ENCODE measurements at regions not wholly inside any gene's neighbourhood (a gene's known extent, or its start where the extent isn't known, plus 50 kb on each side); places are given as distances from the start of the nearest gene placed in this dataset.

DNA sequence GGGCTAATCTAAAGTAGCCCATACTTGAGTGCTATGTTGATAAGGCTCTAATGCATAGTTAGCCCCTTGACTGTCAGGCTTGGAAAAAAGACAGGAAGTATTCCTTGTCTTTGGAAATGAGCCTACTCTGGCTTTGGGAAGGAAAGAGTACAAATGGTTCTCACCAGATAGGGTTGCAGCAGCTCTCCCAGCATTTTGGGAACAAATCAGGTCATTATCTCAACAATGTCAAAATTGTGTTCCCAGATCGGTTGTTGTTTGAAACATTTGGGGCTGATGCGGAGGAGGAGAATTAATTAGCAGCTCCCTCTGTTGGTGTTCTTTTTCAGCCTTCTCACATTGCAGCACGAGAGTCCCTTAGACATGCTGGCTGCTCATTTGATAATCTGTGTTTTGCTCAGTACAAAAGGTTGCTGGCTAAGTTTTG lies 294.7 kb upstream of the DMRT1 start:
- TF ChIP-seq, protein P1, sequence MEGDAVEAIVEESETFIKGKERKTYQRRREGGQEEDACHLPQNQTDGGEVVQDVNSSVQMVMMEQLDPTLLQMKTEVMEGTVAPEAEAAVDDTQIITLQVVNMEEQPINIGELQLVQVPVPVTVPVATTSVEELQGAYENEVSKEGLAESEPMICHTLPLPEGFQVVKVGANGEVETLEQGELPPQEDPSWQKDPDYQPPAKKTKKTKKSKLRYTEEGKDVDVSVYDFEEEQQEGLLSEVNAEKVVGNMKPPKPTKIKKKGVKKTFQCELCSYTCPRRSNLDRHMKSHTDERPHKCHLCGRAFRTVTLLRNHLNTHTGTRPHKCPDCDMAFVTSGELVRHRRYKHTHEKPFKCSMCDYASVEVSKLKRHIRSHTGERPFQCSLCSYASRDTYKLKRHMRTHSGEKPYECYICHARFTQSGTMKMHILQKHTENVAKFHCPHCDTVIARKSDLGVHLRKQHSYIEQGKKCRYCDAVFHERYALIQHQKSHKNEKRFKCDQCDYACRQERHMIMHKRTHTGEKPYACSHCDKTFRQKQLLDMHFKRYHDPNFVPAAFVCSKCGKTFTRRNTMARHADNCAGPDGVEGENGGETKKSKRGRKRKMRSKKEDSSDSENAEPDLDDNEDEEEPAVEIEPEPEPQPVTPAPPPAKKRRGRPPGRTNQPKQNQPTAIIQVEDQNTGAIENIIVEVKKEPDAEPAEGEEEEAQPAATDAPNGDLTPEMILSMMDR (IDR thresholded peaks at IDR 0.05; ENCODE audit: control extremely low read depth, extremely low read depth, low read depth, missing control alignments): no peak
- CTCF ChIA-PET: interaction anchor here (0.8 kb wide), 1 partner anchor 10 kb away, joined by 3 read pairs; no protein-coding TSS in a partner anchor
- POLR2A ChIA-PET: no interaction called here
- no peak for DNase-seq (ENCODE audit: extremely low spot score)

DNA sequence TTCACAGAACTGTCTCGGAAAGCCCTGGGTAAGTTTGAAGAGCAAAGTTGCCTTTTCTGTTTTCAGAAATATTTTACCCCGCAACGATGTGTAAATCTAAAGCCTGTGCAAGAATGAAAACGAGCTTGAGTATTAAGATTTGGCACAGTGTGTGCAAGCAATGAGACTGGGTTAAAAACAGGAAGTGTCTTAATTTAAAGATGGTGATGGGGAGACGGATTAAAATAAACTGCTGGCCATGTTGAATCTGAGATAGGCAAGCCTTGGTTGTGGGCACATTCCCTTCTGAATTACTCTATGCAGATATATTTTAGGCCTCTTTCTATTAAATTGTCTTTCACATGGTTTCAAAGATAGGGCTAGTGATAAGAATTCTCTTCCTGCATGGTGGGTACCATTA lies 294.2 kb upstream of the DMRT1 start:
- ChIA-PET POLR2A (no interaction called here), CTCF (no interaction called here)
- TF ChIP-seq, protein P1 (IDR thresholded peaks at IDR 0.05; ENCODE audit: control extremely low read depth, extremely low read depth, low read depth, missing control alignments): no peak
- DNase-seq (ENCODE audit: extremely low spot score): no peak

DNA sequence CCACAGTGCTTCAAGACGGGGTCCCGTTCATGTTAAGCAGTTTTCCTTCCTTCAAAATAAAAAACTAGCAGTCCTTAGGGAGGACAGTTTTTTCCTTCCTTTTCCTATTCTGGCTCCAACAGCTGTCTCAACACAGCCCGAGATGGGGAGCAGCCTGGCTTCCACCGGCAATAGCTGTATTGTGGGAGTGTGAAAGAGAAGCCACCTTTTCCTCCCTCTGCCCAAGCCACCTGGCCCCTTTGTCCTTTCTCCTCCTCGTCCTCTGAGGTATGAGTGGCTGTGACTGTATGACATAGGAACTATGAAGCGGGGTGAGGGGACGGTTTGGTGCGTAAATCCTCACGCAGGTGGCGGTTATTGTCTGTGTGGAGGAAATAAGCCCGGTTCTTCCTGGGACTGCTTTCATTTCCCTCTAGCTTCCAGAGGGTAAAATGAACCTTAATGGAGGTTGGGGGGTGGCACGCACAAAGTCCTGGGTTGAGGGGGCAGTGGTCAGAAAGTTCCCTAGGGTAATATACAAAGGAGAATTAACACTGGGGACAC lies 292.0 kb upstream of the DMRT1 start:
- TF ChIP-seq, protein P1 (IDR thresholded peaks at IDR 0.05; ENCODE audit: control extremely low read depth, extremely low read depth, low read depth, missing control alignments): no peak
- CTCF ChIA-PET: interaction anchor here (1.6 kb wide), 1 partner anchor 9 kb away, joined by 3 read pairs; no protein-coding TSS in a partner anchor
- POLR2A ChIA-PET: no interaction called here
- DNase-seq (ENCODE audit: extremely low spot score): no peak

DNA sequence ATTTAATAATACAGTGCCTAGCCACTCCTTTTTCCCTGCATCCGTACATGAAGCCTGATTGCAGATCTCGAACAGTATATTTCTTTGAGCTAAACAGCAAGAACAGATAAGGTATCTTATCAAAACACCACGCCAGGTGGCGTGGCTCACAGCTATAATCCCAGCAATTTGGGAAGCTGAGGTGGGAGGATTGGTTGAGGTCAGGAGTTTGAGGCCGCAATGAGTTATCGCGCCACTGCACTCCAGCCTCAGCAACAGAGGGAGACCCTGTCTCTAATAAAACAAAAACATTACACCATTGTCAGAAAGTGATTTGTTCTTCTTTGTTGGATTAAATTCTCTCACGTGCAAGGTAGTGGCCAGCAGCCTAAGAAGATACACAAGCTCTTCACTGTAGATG lies 291.2 kb upstream of the DMRT1 start:
- ChIA-PET POLR2A (no interaction called here), CTCF (interaction anchor here (1.6 kb wide), 1 partner anchor 10 kb away, joined by 3 read pairs; no protein-coding TSS in a partner anchor)
- TF ChIP-seq, protein P1 (IDR thresholded peaks at IDR 0.05; ENCODE audit: control extremely low read depth, extremely low read depth, low read depth, missing control alignments): no peak
- DNase-seq (ENCODE audit: extremely low spot score): no peak

DNA sequence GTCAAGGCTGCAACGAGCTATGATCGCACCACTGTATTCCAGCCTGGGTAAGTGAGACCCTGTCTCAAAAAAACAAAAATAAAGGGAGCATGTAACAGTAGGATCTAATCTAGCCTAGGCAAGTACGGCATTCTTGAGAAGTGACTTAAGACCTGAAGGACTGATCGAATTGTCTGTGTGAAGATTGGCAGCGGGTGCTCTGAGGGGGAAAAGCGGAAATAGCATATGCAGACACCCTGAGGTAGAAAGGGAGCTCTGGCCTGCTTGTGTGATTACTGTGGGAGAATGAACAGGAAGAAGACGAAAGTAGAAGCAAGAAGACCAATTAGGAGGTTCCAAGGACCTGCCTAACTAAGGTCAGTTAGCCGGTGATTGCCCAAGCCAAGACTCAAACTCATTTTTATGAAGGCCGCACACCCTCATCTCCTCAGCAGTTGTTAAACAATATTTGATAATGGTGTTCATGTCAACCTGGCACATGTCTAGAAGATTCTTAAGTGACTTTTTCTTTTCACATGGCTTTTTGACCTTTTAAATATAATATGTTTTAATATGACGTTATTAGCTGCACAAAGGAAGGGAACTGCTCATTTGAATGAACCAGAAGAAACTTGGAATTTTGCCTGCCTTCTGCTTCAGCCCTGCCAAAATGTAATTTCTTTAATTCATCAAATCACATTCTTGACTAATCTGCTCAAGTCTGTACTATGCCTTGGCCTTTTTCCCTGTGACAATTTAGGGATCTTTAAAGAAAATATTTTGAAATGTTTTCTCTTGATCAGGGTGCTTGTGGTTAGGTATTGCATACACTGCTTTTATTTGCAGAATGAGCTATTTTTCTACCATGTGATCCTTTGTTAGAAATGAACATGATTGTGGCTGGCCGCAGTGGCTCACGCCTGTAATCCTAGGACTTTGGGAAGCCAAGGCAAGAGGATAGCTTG lies 289.2 kb upstream of the DMRT1 start:
- ChIA-PET POLR2A (no interaction called here), CTCF (interaction anchor here (0.5 to 1.2 kb wide), 2 partner anchors 17 to 811 kb away, joined by 3 read pairs; no protein-coding TSS in a partner anchor)
- DNase-seq (ENCODE audit: extremely low spot score): no peak
- TF ChIP-seq, protein P1 (IDR thresholded peaks at IDR 0.05; ENCODE audit: control extremely low read depth, extremely low read depth, low read depth, missing control alignments): no peak

DNA sequence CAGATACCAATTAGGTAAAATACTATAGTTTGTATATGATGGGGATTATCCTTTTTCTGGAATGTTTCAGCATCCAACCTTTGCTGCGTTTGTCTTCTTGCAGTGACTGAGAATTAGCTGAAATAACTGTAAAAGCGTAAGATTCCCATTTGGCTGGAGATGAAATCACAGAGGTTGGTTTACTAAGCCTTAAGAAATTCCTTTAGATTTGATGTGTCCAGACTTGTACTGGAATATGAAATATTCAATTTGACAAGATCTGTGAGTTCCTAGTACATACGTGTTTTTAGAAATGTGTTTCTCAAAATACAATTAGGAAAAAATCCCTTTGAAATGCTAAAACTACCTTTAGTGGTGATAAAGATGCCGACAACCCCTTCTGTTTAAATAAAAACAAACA lies 286.0 kb upstream of the DMRT1 start:
- POLR2A ChIA-PET: no interaction called here

More for the DNA sequence above, 286.0 kb upstream of the DMRT1 start:
- DNase-seq (ENCODE audit: extremely low spot score): no peak
- CTCF ChIA-PET: no interaction called here
- TF ChIP-seq, protein P1 (IDR thresholded peaks at IDR 0.05; ENCODE audit: control extremely low read depth, extremely low read depth, low read depth, missing control alignments): no peak
